ENCODE measurements at regions not wholly inside any gene's neighbourhood (a gene's known extent, or its start where the extent isn't known, plus 50 kb on each side); places are given as distances from the start of the nearest gene placed in this dataset.

DNA sequence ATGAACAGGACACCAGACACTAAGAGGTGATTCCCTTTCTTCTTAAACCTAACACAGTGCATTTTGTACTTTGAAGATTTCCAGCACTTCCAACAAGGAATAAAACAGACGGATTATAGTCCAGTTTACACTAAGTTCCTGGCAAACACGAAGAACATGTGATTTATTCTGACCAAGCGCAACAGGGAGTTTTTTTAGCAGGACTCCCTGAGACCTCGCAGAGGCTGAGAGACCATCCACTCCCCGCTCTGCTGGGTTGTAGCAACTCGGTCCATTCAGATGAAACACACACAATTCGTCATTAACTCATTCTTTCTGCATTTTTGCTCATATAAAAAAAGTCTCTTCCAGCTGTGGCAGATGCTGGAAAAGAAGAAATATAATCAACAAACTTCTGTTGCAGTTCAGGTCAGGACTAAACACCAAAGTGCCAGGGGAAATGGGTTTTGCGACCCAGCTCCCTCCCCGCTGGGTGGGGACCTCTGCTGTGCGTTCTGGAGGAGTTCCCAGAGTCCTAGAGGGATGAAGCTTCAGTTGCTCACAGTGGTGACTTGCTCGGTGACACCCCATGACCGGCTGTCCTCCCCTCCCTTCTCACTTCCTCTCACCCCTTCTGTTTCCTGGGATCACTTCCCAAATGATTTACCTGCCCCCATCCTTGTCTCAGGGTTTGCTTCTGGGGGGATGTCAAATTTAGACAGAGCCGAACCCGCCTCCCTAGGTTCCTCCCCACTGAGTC, 52.5 kb downstream of the KCNF1 start:
- no peak for DNase-seq

DNA sequence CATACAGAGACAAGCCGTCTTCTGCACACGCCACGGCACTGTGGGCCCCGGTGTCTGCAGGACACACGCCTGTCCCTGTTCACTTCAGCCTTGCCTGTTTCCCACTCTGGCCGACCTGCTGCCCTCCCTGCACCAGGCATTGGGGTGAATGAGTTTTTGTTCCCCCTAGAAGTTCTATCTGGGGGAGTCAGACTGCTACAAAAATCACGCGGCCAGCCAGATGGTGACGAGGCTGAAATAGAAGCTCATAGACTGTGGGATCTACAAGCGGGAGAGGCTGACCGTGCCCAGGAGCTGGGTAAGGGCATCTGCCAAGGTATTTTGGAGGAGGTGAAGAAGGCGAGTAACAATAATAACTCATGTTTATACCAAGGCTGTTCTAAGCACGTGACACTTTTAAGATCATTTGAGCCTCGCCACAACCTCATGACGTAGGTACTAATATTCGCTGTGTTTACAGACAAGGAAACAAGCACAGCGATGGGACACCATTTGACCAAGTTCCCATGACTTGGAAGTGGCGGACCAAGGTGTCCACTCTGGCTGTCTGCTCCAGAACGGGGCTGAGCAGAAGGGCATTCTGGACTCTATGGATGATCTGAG, 53.6 kb downstream of the KCNF1 start:
- DNase-seq = no peak

DNA sequence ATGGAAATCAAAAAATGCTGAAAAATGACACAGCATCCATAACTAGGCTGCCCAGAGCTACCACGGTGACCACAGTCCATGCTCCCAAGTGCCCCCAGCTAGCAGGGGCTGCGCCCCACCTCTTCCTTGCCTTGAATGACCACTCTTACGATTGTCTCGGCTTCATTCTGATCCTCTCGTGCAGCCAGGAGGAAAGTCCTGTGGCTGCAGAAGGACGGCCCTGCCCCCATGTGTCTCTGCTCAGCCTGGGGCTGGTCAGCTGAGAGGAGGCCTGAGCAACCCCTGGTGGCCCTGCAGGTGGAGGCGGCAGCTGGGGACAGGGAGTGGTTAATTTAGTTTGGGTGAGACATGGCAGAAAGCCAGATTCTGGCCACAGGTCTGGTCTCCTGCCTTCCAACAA, 54.3 kb downstream of the KCNF1 start:
- DNase-seq = no peak

DNA sequence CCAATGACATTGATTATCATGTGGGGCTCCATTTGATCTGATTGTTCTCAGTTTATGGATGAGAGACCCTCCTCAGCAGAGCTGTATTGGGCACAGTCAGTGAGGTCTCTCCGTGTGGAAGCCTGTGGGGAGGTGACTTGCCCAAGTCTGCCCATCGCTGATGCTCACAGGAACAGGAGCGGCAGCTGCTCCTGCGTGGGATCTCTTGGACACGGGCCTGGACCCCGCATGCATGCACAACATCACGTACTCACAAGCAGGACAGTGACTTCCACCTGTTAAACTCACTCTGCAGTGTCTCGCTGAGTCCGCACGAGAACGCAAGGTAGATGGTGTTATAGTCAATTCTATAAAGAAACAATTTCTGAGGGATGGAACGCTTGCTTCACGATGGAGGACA, 55.0 kb downstream of the KCNF1 start:
- no peak for DNase-seq

DNA sequence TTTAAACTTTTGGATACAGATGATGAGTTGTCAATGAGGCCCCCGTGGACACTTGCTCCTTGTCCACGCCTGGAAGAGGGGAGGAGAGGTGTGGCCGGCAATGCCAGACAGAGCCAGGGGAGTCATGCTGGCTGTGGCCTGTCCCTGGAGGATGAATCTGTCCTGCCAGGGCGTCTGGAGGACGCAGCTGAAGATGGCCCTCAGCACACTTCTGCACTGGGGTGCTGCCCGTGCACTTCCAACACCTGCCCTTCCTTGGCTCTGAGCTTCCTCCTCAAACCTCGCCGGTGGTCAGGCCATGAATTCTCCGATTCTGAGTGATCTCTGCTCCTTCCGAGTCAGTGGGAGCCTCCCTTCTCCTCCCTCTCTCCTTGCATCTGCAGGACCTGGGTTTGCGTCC, 56.4 kb downstream of the KCNF1 start:
- DNase-seq = no peak

DNA sequence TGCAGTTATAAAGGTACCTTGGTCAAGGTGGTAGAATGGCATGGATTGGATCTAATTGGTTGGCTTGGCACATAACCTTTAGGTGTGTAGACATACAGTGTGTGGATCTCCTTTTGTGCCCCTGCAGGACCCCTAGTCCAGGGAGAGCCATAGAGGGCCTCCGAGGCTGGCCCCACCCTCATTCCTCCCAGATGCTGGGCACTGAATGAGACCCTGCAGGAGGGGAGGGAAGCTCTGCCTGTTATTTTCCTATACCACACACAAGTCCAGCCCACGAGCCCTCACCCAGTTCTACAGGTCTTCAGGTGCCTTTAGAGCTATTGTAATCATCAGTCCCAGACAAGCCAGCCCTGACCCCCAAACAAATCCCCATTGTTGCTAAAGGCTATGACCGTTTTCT, 58.9 kb downstream of the KCNF1 start:
- DNase-seq = no peak

DNA sequence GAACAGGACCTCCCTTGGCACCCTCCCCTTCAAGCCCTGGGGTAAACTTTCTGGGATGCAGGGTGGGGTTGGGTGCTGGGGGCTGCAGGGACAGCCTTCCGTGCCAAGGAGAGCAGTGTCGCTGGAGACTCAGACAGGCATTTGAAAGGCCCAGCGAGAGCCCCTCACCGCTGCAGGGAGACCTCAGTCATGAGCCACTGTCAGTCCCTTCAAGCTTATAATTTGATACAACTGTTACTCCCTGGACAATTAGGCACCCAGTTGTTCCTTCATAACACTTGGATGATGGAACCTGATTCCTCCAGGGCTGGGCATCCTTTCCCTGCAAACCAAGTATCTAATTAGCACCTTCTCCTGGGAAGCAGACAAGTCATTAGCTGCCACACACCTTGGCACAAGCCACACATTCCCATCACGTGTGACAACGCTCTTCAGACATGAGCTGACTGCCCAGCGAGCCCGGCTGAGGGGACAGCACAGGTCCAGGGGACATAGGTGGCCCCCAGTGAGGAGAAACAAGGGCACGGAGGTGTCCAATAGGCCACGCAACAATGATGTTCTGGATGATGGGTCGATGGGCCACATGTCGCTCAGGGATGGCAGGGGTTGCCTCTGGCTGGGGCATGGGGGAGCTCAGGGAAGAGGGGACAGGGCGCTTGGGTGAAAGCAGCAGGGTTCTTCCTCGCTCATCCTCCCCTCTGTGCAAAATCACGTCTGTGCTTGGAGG, 59.6 kb downstream of the KCNF1 start:
- DNase-seq = no peak

DNA sequence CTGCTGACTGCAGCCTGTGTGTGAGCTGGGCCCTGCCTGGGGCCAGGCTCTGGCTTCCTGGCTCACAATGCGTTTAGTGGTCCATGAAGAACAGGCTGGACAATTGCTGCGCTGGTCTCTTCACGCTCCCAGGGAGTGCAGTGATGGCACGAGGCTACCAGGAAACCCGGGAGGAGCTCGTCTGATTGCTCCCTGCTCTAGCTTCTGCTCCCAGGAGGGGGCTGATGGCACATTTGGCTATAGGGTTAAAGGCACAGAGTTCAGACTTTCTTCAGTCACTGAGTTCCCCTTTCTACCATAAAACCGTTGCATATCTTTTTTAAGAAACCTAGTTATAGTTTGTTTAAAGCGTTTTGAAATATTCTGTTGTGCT, 60.1 kb downstream of the KCNF1 start:
- DNase-seq = no peak

DNA sequence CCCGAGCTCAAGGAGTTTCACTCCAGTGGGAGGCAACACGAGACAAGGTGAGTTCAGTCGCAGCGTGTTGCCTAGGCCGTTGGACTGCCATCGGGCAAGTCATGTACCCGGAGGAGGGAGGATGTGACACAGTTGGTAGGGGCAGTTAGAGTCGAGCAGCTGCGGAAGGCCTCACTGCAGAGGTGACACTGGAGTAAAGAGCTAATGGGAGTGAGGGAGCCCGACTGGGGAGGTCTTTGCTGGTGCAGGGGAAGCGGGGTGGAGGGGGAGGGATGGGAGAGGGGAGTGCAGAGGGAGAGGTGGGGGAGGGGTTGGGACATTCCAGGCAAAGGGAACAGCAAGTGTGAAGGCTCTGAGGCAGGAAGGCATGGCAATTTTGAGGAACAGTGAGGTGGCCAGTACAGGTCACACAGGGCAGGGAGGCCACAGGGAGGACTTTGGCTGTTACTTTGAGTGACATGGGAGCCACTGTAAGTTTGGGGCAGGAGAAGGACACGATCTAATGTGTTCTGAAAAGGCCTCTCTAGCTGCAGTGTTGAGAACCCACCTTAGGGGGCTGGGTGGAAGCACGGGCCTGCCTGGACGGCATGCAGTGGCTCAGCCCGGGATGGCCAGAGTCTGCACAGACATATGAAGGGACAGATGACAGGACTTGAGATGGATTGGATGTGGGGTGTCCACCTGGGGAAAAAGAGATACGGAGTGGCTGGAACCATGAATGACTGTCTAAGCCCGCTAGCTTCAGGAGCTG, 61.1 kb downstream of the KCNF1 start:
- DNase-seq = no peak

DNA sequence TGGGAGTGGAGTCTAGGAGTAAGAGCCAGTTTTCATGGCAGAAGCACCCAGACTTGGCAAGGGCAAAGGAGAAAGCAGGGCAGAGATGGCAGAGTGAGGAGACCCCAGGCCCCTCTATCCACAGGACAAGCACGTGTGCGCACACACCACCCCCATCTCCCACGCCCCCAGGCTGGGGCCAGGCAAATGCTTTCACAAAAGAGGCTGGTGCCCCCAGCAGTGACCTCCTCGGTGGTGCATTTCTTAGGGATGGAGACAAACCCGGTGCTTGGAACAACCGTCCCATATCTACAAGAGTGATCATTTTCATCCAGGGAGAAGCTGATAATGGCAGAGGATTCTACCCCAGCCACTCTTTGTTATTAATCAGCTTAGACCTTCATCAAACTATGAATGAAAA, 62.0 kb downstream of the KCNF1 start:
- no peak for DNase-seq

DNA sequence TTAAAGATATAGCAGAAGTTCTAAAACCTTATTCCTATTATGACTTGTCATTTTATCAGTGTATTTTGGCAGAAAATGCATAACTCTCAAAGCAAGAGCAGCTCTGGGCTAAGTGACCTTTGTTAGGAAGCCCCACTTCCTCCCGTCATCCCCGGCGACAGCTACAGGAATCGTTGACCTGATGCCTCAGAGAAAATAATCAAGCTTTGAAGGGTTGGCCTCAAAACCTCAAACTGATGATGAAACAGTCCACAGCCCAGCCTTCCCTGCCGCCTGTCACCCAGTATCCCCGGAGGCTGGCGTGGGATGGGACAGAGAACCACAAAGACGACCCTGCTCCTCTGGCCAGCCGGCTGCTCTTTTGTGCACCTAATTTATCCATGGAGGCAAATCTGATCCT, 65.3 kb downstream of the KCNF1 start:
- DNase-seq = no peak

DNA sequence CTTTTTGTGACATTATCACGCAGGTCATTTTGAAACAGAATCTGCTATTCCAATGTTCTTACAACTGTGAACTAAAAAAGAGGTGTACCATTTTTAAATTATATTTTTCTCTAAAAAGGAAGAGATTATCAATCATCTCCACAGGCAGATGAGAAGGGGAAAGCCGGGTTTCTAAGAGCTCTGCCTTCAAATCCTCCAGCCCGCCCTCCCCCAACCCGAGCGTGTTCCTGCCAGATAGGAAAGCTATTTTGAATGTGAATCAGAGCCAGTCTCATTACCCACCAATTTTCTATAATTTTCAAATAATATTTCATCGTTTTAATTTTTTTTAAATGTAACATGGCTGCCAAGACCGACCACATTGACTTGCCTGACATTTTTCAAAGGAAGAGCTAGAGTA, 65.9 kb downstream of the KCNF1 start:
- no peak for DNase-seq

DNA sequence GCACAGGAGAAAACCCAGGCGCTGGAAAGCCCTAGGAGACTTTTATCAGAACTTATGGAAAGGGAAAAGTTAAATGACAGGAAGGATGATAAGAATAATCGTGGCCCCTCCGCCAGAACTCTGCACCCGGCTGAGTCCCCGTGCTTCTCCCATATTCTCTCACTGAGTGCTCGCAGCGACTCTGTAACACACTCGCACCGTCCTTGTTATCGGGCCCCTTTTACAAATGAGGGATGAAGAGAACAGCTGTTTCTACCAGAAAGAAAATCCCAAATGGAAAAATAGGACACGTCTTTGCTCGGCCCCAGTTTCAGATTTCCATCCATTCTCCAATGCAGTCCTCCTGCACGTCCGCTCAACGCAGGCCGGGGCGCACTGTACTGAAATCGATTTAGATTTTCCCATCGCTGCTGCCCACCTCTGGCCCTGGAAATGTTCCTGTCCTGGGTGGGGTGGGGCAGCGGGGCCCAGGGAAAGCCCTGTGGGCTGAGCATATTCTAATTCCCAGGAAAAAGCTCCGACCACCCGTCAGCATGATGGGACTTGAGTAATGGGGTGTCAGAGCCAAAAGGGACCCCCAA, 66.4 kb downstream of the KCNF1 start:
- DNase-seq = no peak

DNA sequence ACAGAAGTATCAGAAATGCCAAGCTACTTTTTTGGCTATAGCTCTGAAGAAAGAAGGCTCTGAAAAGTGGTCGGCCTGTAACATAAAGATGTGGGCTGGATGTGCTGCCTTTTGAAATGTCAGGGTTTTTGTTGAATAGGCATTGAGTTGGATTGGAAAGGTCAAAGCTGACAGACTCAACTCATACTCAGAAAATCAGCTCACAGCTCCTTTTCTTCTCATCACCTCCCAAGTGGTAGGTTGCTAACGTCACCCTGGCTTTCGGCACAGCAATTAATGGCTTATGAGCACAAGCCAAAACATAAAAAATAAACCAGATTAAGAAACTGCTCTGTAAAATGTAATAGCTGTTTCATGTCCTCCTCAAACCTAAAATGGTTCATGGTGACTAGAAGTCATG, 68.3 kb downstream of the KCNF1 start:
- DNase-seq = no peak

DNA sequence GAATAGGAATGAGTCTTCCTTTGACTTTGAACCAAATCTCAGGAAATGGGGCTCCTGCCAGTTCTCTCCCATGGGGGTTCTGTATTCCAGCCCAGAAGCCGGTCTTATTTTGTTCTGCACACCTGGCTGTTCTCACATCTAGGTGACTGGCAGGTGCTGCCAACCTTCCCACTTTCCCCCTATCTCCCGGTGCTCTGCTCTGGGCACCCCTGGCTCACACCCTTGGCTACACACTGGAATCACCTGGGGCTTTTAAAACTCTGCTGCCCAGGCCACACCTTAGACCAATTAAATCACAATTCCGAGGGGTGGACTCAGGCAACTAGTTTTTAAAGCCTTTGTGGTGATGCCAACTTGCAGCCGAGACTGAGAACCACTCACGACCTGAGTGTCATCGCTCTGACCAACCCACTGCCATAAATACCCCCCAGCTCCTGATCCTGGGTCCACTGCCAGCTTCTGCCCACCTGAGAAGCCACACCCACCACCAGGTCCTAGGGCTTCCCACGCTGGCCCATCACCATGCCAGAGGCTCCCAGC, 69.2 kb downstream of the KCNF1 start:
- no peak for DNase-seq

DNA sequence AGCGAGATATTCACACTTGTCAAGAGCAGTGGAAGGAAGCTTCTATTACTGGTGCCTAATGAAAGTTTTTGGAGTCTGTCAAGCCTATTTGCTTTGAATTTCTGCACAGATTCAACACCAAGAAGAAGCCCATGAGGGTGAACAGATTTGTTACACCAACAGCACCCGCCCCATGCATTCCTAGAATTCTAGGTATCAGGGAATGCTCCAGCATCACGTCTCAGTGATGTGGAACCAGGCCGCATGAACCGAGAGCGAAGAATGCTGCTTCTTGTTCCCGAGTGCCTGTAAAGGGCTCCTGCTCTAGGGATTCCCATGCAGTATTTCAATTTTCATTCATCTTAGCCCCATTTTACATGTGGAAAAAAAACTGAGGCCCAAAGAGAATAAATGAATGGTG, 69.7 kb downstream of the KCNF1 start:
- DNase-seq = no peak

DNA sequence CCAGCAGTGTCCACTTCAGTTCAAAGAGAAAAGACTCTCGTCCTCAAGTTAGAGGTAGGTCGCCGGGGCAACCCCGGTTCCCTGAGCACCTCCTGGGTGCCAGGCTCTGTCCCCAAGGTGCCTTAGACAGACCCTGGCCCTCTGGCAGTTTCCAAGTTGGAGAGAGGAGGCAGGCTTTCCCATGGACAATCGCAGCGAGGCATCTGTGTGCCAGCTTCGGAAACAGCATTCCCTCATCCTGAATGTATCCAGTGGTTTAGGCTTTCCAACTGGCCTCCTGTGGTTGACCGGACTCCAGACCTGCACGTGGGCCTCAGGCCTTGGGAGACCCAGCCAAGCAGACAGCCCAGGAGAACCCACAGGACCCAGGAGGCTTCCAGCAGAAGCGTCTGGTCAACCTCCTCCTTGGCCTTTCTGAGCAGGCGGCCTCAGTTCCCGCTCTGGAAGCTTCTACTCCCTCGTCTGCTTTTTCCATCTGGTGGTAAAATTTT, 70.3 kb downstream of the KCNF1 start:
- no peak for DNase-seq

DNA sequence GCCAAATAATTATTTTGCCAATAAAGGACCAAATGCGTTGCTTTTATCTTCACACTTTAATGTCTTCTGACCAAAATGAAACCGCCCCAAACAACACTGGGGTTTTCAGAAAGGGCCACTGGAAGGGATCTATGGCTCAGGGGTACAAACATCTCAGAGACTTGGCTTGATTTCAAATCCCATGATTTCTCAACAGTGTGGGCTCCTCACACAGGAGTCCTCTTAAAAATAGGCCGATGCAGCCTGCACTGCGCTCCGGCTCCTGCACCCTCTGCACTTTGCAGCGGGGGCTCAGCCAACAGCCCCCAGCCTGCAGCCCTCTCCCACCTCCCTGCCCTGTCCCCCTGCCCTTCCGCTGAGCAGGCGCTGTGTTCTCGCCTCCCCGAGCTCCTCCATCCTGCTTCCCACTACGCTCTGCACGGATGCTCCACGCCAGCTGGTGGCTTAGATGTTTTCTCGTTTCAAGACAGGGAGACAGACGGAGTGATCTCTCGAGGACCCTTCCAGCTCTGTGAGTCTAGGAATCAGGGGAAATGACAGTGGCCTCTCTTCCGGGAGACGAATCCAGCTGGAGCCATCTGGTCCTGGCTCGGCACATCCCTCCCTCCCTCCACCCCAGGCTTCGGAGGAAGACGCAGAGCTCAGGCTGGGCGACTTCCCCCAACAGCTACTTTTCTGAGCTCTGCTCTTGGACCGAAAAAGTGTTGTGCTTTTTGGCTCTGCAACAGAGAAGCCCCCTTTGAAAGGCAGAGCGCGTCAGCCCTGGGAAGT, 71.4 kb downstream of the KCNF1 start:
- no peak for DNase-seq

DNA sequence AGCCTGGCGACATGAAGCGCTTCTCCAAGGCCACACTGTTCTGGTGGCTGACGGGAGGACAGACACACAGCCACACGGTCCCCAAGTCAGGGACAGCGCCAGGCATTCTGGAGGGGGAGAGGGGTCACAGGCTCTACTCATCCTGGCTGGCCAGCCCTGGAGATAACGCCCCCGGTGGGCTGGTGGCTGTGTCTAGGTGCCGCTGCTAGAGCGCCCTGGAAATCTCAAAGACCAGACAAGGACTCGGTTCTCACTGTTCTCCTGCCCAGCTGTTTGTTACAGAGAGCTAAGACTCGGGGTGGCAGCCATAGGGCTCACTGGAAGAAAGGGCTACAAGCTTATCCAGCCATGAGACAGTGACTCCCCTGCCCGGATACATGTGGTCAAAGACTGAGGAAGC, 72.0 kb downstream of the KCNF1 start:
- no peak for DNase-seq

DNA sequence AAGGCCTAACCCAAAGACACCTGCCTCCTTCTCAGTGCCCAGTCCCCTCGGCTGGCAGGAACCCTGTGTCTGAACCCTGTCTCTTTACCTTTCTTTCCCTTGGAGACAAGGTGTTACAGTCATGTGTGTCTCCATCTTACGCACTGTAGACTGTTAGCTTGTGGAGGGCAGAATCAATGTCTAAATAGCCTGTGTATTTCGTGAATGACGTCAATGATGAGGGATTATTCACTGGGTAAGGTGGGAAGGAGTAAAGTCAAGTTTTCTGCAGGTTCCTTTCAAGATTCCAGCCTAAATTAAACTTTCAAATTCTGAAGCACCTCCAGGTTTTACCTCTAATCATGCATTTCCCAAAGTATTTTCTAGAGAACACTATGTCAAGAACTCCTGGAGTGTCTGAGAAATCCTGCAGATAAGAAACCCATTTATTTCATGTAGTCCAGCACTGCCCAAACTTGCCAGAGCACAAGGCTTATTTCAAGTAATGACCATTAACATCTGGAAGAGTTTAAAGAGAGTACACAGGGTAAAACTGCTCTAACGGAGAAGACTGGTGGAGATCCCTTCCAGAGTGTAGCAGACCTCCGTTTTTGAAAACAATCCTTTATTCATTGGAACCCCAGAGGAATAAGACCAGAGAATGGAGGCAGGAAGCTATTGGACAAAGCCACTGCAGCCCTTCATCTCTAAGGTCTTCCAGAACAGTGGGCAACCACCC, 72.8 kb downstream of the KCNF1 start:
- no peak for DNase-seq

DNA sequence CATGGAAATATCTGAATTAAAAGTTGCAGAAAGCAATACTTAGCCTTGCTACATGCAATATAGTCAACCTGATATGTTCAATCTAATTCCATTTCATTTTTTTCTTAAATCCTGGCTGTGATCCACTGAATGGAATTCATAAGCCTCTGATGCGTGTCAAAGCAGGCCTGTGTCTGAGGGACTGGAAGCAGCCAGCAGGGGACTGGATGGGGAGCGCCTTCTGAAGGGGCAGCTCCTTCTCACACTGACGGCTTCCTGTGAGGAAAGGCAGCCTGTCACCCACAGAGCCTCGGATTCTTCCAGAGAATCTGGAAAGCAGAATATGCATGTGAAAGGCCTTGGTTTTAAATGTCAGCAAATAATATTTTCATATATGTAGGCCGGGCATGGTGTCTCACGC, 73.5 kb downstream of the KCNF1 start:
- DNase-seq = no peak
